GM18517 (cell line): ENCODE measurements at regions not wholly inside any gene's neighbourhood (a gene's known extent, or its start where the extent isn't known, plus 50 kb on each side); places are given as distances from the start of the nearest gene placed in this dataset.

Experiments
- ATAC-seq: cut with Tn5 transposase; IDR thresholded peaks from one replicate; pipeline ENCODE4 v1.9.1; 2021; ENCODE audit warnings: mild to moderate bottlenecking, moderate library complexity; ENCODE audit not compliant: unreplicated experiment

DNA sequence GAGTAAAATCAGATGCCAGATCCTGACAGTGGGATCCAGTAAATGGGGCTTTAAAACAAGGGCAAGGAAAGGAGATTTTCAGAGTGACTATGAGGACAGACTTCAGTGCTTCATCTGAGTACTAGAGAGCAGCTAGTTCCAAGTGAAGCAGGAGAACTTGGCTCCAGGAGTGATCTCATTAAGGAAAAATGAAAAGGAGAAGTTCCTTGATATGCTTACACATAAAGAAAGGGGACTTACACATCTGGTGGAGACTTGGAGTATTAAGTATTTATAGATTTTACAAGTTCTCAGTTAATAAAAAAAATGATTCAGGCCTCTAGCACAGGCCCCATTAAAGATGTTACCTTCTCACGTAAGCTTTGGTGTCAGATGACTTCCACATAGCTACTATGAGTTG lies 105.8 kb downstream of the ICOS start:
- ATAC-seq: no peak

DNA sequence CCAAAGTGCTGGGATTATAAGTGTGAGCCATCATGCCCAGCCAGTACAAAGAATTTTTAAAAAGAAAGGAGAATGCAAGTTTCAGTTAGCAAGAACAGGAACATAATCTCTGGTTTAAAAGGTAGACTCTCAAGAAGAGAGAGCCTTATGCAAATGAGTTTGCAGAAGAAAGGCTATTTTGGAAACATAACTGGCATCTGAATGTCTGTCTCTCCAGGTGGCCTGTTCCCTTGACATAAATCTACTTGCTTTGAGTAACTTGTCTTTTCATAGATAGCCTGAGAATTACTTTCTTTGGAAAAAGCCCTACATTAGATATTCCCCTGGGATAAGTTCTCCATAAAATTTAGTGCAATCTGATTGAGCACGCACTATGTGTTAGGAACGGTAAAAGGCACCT lies 109.6 kb downstream of the ICOS start:
- peak; percentile 80 for ATAC-seq

DNA sequence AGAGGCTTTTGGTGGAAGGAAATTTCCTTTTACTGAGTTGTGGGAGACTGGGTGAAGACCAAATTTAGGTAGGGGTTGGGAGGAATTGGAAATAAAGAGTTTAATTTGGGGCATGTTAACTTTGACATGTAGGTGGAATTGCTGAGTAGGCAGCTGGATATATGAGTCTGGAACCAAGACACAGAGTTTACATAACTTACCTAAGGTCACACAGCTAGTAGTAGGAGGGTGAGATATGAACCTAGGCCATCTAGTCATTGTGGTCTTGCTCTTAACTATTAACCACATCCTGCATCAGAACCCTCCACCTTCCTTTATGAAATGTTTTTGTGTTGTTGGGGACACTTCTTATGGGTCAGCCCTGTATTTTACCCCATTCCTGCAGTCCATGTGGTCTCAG lies 113.1 kb downstream of the ICOS start:
- peak; percentile 82 for ATAC-seq

DNA sequence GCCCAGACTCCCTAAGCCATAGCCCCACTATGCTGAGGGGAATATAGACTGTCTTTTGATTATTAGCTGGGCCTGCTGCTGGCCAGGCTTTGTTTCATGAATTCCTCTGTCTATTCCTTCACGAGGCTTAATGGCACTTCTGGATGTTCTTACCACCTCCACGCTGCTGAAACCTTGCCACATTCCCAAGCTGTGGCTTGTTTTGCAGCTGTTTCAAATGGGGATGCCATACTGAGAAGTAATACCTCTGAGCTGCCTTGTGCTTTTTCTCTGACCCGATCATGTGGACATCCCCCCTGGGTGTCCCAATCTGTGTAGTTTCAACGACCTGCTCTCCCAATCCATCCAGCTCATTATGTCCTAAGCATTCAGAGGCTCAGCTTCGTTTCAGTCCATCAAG lies 114.1 kb downstream of the ICOS start:
- no peak for ATAC-seq

DNA sequence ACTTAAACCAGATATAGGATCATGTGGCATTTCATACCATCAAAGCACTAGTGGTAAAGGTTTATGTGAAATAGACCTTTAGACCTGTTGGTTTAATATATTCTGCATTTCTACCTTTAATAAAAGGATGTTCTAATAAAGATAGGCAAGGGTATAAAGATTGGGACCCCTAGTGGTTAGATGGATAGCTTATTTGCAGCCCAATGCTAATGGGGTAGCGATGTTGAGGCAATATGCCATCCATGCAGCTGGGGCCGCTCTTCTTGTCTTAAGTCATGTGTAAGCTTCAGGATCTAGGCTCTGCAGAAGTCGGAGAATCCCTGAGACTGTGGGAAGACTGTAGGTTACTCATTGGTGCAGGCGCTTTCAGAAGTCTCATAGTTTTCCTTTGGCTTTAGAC lies 114.9 kb downstream of the ICOS start:
- no peak for ATAC-seq

DNA sequence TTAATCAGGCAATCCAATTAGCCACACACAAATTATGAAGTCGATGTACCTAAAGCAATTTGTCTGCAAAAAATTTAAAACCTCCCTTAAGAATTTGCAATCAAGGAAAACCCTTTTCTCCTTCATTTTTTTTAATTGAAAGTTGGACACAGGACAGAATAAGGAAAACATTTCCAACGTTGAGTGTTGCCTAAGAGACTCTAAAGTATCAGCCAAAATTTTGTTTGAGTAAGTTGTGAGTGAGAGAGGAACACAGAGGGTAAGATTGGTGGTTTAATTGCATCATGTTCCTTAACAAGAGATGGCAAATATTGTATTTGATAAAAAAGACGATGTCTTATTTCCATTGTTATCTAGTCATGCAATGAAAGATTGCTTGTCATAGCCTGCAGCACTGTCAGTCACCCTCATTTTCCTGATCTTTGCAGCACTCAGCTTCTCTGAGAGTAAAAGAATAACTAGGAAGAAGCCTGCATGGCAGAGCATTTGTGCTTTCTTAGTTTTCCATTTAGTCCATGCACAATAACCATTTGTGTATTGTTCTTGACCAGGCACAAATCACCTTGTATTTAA lies 115.5 kb downstream of the ICOS start:
- no peak for ATAC-seq

DNA sequence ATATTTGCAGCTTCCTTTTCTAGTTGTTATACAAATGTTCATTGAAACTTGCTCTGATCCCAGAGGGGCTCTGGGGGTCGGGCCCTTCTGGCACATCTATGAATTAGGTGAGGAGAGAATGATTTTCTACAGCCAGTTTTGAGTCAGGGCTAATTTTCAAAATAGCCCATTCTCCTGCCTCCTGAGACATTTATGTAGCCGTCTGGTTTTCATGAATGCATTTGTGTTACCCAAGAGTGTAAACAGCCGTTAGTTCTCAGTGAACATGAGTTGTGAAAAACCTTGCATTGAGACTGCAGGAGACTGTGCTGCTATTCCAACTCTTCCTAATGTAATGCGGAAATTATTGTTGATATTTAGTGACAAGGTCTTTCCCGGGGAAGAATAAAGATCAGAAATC lies 122.5 kb downstream of the ICOS start:
- no peak for ATAC-seq

DNA sequence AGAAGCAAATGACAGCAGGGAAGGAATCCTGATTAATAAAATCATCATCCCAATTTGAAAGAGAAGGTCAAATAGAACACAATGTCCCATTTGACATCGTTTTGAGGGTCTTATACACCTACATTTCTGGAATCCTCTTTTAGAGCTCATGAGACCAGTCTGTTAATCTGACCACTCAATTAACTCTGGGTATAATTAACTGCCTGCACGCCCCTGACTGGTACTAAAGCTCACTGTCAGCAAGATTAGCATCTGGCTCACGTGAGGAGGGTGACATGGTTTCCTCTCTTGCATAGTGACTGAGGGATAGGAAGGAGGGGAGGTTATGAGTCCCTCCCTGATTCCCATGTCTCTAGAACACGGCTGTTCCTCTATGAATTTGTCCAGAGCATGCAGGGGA lies 124.3 kb downstream of the ICOS start:
- ATAC-seq: no peak

DNA sequence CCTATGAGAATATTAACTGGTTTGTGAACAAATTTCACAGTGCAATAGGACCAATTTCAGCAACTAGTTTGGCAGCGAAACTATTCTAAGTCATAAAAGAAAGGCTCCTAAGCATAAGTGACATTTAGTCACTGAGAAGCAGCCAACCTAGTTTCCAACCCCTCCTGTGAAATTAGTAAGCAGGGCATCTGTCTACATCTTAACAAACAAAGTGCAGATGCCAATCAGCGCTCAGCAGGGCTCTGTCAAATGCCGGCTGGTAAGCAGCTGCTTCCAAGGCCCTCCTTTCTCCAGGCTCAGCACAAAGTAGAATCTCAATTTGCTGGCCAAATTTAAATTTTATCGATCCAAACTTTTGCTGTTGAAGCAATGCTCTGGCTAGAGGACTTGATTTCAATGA lies 124.7 kb downstream of the ICOS start:
- no peak for ATAC-seq

DNA sequence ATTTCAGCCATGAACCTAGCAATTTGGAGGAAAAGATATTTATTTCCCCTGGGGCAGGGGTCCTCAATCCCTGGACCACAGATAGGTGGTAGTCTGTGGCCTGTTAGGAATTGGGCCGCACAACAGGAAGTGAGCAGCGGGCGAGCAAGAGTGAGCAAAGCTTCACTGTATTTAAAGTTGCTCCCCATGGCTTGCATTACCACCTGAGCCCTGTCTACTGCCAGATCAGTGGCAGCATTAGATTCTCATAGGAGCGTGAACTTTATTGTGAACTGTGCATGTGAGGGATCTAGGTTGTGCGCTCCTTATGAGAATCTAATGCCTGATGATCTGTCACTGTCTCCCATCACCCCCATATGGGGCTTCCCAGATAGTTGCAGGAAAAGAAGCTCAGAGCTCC lies 127.6 kb downstream of the ICOS start:
- no peak for ATAC-seq

DNA sequence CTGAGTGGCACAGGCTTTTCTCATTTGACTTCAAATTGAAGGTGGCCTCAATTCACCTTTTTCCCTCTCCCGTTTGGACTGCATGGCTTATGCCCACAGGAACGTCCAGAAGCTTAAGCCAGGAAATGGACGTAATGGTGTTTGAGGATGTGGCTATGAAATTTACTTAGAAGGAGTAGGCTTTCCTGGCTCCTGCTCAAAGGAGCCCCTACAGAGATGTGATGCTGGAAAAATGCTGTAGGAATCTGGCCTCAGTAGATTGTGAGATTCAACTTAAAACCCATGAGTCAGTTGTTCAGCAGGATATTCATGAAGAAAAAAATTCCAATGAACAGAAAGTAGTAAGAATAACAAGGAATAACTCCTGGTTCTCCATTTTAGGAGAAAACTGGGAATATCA lies 129.0 kb downstream of the ICOS start:
- no peak for ATAC-seq

DNA sequence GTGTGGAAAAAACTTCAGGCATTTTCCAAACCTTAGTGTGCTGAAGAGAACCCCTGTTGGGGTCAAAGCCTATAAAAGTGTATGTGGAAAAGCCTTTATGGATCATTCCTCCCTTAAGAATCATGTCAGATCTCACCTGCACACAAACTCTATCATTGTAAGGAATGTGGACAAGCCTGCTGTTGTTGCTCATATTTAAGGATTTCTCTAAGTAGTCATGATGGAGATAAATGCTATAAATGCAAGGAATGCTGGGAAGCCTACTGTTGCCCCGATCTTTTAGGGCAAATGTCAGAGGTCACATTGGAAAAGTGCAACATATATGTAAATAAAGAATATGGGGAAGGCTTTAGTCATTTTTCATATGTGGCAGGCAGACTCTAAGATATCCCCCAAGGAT lies 129.5 kb downstream of the ICOS start:
- ATAC-seq: no peak

DNA sequence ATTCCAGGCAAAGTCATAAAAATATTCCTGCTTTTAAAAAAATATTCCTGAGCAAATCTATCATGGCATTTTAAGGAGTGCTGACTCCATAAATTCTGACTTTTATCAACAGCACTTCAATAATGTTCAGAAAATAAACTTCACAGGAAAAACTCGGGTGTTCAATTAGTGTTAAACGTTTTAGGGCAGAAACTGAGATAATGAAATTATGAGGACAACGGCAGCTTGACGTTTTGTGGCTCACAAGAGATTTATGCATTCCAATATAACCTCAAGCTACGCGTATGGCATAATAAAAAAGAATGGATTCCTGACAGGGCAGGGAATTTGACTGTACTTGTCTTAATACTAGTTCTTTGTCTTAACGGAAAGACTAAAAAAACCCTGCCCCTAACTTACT lies 133.2 kb downstream of the ICOS start:
- no peak for ATAC-seq

DNA sequence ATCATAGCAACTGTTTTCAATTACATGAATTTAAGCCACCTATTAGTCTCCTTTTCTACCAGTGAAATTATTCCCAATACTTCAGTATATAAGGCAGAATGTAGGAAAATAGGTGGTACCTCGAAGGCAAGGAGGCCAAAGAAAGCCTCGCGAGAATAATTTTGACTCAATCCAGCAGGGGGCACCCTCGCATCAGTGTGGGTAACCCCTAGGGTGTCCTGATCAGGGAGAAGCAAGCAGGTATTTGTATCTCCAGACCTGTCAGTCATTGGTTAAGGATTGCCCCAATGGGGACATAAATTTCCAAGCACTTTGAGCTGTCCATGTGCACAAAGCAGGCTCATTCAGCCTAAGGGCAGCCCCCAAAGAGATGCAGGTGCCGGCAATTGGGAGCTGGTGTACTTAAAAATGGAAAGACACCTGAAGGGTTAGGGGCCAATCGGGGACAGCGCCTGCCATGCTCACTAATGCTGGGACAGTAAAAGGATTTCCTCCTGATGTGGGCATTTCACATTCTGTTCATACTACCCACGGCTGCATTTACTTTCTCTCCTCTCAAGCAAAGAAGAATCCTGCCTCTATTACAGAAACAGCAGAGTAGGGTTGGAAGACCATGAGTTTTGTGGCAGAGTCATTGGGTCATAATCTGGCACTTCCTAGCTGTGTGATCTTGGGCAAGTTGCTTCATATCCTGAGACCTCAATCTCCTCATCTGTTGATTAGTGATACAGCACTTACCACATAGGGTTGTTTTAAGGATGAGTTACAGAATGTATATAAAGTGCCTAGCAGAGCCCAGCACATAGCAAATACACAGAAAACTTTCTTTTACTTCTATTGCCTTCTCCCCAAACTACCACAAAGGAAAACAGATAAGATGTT lies 136.1 kb downstream of the ICOS start:
- no peak for ATAC-seq

DNA sequence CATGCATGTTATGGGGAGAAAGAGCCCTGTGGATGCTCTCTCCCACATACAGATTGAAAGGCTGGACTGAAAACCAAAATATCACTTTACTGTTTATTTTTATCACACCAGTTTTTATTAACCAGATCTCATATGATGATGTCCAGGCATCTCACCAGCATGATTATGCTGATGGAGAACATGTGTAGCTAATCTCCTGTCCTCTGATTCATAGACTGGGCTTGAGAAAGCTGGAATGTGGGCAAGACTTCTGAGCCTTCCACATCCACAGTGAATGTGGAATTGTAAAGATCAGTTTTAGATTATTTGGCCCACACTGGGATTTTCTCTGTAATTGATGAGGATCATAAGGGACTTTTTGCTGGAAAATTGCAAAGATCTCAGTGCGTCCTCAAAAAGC lies 137.9 kb downstream of the ICOS start:
- no peak for ATAC-seq

DNA sequence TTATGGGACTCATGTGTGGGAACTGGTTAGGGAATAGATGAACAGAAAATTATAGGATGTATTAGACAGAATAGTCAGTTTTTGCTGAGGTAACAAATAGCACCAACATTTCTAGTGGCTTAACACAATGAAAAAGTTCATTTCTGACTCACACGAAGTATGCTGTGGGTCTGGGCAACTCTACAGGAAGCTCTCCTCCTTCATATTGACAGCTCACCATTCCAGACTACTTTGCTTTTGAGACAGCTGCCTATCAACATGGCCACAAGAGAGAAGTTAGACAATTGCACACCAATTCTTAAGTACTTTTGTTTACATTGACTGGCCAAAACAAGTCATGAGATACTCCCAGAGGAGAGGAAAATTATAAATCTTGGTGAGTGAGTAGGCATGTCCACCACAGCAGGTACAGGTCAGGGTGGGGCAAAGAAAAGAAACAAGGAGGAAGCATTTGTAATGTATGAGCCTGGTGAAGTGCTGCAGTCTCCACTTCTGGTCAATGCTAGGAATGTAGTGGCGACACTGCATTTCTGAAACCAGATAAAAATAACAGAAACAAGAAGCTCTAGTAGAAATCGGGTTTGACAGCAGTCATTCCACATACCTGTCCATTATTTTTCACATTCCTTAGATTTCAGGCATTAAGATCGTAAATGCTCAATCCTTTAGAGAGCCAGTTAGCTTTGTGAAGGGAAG lies 141.6 kb downstream of the ICOS start:
- ATAC-seq: no peak

DNA sequence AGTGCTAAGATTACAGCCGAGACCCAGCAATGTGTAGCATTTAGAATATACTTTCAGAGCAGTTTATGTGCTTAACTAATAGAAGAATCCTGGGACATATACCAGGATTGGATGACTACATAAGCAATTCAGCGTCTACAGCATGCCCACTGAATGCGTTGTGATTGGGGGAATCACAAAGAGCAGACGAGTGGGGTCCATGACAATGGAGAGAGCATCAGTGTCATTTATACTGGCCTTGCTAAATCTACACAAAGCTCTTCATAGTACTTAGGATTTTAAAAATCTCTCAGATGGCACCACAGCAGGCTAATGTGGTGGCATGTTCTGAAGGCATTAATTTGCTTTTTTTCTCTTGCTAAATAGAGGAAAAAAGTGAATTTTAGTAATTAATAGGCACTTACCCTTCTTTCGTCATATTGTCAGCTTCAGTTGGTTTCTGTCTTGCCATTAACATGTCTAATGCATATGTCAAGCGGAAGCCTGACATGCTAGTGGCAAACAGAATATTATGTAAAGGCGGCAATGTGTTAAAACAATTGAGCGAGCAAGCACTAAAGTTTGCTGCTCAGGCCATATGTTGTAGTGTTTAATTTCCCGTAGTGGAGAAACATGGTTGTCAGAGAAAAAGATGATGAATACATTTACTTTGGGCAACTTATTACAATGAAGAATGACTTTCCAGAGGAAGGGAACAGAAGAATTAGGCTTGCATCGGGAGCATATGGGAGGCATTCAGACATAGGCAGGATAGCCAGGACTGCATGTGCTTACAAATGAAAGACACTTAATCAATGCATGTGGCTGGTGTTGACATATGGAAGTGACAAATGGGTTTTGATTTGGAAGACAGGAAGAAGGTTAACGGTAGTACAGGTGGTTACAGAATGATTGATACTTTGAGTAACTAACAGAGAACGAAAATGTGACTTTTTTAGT lies 145.2 kb downstream of the ICOS start:
- ATAC-seq: no peak

DNA sequence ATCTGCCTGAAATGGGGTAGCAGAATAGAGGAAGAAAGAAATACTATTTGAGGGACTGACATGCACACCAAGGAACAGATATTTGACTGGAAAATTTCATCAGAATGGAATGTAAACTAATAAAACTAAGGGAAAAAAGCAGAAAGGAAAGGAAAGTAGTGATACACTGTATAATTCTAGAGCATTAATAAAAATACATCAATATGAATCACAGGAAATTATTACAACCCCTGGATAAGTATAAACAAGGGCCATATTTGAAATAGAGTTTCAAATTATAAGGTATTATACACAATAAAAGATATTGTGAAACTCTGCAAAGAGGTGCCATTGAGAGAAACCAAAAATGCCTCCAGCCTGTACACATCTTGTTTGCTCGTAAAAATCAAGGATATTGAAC lies 149.6 kb downstream of the ICOS start:
- ATAC-seq: no peak

DNA sequence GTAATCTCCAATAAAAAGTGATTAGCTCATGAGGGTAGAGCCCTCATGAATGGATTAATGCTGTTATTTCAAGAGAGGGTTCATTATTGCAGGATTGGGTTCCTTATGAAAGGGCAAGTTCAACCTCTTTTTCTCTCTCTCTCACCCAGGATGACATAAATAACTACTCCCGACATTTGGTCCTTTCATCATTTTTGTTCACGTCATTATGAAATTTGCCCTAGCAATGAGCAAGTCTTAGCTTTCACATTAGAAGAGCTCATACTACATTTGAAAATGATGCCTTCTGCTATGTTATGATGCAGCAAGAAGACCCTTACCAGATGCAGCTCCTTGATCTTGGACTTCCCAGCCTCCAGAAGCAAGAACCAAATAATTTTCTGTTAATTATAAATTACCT lies 152.5 kb downstream of the ICOS start:
- ATAC-seq: no peak

DNA sequence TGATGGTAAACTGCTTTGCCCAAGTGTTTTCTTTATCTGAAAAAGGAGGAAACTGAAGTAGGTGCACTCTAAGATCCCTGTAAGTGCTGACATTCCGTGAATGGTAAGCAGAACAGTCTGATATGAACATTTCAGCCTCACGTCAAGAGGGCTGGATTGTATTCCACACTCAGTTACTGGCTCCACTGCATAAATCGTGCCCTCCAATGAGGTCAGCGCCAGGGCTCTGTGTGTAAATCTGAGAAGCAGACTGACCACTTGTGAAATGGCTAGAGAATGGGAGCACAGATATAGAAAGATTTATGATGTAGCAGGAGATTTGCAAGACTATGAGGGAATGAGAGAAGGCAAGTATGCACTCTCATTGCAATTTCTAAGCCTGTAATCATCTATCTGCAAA lies 153.0 kb downstream of the ICOS start:
- no peak for ATAC-seq

DNA sequence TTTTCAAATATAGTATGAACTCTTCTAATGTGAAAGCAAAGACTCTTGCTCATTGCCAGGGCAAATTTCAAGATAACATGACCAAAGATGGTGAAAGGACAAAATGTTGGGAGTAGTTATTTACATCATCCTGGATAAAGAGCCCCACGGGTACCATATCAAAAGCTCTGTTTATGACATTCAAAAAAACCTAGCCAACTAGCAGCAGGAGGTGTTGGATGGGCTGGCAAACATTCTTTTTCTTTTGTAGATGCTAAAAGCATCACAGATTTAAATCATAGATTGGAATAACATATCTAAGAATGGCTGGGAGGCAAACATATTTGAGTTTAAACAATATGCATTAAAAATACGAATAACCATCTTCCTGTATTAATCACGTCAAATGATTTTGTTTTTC lies 153.5 kb downstream of the ICOS start:
- ATAC-seq: no peak
